HUDEP-2 (cell line): ENCODE measurements at regions not wholly inside any gene's neighbourhood (a gene's known extent, or its start where the extent isn't known, plus 50 kb on each side); places are given as distances from the start of the nearest gene placed in this dataset.

Experiments
- DNase-seq, 76 experiments: peaks; one replicate each; lab custom pipeline; 2025; ENCODE audit not compliant: unreplicated experiment in 76 of 76; lab: John Stamatoyannopoulos, UW

DNA sequence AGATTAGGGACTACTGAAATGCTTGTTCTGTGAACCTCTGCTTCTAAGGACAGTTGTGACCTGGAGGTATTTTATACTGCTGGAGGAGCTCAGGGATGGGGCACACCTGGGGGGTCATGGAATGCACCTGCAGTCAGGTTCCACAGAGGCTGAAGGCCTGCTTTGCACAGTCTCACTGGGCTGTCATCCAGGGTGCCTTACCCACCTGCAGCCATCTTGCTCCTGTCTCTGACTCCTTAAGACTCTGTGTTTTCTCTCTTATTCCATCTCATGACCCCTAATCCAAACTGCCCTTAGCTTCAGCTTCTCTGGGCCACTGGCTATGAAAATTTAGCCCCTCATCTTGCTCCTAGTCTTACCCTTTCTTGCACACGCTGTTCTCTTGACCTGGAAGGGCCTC is 127.0 kb upstream of the SNX19 start:
- no peak for DNase-seq

DNA sequence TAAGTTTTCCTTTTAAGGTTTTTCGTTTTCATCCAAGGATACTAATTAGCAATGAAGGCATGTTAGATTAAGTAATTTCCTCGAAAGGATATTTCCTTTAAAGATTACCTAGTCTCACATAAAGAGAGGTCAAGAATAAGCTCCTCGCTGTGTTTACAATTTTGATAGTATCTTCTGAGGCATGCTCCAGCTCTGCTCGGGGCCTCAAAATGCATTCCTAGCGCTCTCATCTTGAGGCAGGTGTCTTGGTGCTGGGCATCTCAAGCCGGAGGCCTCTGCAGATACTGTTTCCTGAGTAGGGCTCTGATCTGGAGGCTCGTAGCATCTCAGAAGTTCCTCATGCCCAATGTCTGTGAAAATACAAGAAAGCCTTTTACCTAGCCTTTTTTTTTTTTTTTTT is 128.6 kb upstream of the SNX19 start:
- DNase-seq = no peak

DNA sequence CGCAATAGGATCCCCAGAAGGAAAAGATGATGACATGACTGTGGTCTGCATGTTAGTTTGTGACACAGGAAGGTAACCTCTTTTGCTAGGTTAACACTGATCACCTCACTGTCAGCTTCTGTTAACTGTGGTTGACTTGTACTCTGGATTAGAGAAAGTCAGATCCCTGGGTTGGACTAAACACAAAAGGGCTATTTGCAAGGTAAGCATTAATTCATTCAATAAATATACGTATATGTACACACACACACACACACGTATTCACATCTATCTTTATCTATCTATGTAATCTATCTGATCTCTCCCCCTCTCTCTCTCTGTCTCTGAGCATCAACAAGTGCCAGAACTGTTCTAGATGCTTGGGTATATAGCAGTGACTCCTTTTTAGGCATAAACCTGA is 136.1 kb upstream of the SNX19 start:
- DNase-seq = no peak

DNA sequence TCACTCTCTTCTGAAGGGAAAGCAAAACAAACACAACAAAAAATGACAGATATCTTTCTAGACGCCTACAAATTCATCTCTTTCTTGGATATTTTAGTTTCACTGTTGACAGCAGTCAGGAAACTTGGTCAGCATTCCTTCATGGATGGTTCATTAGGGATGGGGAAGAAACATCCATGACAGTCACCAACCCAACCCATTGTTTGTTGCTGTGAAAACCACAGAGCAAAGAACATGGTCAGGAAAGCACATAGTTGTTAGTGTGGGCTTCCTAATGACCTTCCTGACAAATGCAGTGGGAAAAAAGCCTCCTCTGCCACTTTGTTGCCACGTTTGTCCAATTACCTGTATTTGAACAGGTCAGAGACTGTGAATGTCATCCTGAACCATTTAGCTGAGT is 139.8 kb upstream of the SNX19 start:
- DNase-seq = no peak

DNA sequence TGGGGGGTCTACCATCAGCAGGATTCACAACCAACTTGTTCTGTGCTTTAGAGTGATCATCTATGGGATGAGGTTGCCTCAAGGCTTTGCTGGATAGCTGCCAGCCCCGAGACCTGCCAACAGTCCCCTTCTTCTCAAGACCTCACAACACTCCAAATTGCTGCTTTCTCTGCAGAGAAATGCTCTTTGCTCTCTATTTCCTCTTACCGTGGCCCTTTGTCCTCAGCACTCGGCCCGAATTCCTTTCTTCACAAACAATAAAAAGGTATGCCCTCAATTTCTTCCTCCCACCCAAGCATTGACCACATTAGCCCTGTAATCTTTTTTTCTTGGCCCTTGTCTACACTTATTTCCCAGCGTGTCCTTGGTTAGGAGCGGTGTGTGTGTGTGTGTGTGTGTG is 147.4 kb upstream of the SNX19 start:
- DNase-seq = no peak

DNA sequence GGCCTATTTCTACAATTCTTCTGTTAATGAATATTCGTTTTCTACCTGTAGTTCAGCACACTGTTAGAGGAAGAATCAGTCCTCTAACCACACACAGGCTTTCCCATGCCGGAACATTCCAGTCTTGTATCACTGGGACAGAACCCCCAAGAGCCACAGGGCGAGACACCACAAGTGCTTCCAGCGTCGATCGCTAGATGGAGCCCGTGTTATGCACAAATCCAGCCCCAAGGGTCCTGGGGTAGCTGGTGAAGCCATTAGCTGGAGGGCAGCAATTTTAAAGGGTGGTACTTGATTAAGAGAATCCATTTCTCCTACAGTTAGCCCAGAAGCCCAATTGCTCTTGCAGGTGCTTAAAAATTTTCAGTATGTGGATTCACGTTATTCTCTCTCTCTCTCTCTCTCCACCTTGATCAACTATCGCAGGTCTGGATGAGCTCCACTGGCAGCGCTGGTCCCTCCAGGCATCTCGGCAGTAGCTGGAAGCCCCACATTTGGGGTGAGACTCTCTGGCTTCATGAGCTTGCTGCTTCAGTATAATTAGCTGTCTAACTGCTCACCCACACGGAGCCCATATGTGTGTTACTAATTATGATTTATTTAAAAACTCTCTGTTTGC is 148.2 kb upstream of the SNX19 start:
- peak in 30 of 76 experiments; percentile 1 to 37 (median 13) for DNase-seq

DNA sequence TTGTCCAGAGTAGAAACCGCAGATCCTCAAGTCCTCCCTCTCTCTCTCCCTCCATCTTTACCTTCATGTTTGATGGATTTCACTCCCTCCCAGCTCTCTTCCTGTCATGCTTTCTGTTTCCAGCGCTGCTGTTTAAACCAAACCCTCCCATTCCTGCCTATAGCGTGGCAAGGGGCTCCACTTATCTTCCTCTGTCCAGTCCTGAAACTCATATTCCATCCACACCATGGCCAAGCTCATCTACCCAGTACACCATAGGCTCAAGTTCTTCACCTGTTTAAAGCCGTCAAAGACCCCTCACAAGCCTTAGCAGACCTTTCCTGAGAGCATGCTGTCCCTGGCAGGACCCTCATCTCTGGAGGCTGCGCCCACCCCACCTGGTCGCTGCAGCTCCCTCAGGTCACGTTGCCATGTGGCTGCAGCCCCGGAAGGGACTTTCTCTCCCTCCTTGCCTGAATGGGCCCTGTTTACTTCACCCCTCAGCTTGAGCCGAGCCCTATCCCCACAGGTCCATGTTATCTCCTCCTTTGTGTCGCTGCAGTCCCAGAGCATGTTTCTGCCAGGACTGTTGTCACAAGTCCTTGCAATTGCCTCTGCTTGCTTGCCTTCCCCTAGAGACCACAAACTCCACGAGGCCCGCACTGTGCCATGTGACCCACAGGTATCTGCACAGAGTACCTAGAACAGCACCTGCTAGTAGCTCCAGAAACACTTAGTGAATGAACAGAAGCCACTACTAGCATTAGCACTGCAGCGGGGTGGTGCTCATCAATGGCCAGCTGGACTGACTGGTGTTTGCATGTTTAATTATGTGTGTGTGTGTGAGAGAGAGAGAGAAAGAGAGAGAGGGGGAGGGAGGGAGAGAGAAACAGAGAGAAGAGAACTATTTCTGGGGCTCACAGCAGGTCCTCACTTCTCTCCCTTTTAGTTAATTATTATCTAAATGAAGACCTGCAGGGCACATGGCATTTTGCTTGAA is 149.4 kb upstream of the SNX19 start:
- no peak for DNase-seq

DNA sequence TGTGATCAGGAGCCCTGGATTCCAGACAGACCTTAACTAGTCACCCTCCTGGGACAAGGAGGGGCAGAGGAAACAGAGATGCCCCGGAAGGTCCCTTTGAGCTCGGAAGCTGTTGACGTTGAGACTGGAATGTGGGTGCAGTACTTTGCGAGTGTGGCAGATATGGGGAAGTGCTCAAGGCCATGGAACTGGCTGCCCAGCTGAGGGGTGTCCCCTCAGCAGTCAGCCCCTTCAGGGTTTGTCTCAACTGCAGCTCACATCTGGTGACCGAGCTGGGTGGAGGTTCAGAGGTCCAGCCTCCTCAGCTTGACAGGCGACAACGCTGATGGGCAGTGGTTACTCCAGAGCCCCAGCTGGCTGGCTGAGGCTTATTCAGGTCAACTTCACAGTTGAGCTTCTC is 150.3 kb upstream of the SNX19 start:
- no peak for DNase-seq

DNA sequence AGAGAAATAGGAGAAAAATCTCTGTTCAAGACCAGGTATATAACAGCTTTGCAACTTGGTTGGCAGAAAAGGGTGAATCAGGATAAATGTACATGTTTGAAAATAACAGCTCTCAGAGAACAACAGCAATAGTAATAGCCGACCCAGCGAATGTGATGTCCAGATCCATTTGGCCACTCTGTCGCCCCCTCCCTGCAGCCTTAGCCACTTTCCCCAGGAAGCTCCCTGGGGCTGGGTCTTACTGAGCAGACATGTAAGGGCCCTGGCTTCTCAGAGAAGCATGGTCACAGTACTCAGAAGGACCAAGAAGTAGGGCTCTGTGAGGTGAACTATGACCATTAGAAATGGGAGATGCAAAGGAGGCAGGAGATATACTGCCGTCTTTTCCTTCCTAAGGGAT is 154.1 kb upstream of the SNX19 start:
- DNase-seq = no peak

DNA sequence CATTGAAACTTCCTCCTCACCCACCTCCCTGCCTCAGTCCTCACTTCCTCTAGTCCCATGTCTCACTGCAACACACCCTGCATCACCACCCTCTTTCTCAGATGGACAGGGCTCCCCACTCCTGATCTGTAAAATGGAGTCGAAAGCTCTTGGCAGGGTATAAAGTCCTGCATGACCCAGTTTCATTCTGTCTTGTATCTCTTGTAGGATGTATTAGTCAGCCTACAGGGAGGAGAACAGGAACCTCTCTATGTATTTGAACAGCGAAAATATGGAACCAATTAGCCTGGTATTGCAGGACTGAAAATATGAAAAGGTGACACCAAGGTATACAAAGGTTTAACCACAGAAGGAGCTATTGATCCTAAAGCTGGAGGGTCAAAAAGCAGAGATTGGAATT is 156.9 kb upstream of the SNX19 start:
- no peak for DNase-seq

DNA sequence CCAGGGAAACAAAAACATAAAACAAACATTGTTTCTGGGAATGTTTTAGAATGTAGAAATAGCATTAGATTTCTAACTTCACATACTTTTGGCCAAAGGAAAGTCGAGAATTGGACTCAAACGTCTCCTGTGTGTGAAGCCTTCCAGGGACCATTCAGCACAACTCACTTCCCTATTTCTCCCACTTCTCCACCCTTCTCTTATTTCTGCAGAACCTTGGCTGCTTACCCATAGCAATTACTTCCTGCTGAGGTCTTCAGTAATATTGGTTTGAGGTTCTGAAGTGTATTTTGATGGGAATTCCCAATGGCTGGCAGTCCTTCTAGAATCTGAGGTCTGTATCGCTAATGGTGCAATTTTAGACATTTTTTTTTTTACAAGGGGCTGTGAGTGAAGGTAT is 158.3 kb upstream of the SNX19 start:
- no peak for DNase-seq

DNA sequence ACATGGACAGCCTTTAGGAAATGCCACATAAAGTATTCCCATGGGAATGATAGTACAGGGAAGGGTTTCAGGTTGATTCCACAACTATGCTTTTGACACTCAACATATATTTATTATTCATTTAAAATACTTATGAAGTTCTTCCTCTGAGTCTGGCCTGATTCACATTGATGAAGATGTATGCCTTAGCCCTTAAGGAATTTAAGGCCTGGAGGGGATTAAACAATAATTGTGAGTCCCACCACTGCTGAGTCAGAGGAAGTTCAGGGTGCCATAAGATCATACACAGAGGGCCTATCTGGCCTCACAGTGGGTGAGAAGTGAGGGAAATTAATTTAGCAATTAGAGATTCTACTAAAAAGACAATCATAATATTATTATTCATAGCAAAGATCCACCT is 161.1 kb upstream of the SNX19 start:
- DNase-seq = no peak

DNA sequence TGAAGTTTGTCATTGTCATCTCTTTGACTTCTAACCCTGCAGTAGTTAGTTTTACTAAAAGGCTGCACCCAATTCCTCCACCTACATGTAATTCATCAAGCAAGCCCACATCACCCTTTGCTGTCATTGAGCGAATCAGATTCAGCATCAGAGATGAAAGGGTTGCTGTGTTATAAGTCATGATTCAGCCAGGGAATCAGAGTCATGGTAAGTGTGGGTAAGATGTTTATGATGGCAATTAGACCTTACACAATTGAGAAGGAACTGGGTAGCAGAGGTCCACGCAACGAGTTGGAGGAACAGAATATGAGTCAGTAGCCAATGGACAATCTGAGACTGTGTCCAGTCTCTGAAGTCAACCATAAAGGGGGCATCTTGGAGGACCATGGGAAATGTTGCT is 162.8 kb upstream of the SNX19 start:
- no peak for DNase-seq

DNA sequence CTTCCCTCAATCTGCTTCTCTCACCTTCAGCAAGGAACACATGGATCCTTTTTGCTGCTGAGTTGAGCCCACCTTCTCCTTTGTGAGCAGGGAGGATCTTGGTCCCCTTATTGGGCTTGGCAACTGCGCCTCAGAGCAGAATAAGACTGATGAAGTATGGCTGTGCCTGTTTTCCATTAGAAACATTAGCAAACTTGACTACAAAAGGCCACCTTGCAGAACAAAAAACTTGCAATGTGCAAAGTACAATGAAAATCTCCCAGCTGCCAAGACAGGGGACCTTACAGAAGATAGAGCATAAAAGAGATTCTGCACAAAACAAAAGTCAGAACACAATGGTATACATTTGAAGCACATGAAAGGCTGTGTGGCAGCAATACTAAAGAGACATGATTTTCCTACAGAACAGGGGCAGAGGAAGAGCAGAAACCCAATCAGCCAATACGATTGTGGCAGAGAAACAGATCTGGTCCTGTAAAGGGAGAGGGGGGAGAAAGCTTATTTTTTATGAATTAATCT is 173.5 kb upstream of the SNX19 start:
- no peak for DNase-seq

DNA sequence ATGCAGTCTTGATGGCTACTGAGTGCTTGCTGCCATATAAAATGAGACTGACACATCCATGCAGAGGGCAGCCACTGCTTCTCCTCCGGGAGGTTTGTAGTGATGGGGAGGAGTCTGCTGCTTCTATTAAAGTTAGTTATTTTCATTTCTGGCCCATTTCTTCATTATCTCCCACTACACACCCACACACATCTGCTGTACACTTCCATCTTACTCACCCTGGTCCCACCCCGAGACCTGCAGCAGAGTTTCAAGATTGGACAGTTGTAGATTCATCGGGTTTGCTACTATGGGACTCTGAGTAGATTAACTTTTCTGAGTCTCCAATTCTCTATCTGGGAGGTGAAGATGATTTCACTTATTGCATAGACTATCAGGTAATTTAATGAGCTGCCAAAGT is 176.2 kb upstream of the SNX19 start:
- DNase-seq = no peak

DNA sequence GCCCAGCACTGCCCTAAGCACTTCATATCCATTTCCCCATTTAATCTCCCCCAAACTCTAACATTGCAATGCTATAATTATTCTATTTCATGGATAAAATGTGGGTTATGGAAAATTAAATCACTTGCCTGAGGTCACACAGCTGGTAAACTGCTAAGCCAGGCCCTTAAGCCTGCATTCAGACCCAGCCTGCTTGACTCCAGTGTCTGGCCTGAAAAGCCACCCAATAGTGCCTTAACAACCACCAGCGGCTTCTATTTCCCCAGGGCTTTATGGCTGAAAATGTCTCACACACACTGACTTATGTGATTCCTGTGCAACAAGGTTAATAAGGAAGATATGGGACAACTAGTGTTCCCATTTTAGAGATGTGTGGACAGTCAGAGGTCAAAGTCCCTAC is 178.5 kb upstream of the SNX19 start:
- DNase-seq = no peak

DNA sequence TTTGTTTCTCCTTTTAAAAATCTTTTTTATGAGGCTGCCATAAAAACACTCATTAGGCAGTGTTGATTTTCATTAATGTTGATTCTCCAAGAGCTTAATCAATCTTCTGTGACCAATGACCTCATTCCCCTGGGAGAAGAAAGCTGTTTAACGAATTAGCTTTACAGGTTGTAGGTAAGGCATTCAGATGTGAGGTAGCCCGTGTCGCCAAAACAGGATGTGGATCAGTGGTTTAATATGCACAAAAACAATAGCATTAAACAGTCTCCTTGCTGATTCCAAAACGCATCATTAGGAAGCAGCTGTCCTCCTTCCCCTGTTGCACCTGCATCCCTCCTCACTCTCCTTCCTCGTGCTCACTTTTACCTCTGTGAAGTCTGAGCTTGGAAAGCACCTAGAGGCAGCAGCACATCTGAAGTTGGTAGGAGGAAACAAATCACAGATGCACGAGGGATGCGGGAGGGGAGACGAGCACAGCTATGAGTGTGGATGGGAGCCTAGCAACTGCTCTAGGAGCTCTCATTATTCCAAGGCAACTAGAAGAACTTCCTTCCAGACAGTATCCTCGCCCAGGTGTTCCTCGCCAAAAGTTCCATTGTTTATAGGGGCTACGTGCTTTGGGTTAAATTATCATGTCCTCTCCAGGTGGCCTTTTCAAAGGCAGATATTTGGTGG is 179.4 kb upstream of the SNX19 start:
- DNase-seq = no peak

DNA sequence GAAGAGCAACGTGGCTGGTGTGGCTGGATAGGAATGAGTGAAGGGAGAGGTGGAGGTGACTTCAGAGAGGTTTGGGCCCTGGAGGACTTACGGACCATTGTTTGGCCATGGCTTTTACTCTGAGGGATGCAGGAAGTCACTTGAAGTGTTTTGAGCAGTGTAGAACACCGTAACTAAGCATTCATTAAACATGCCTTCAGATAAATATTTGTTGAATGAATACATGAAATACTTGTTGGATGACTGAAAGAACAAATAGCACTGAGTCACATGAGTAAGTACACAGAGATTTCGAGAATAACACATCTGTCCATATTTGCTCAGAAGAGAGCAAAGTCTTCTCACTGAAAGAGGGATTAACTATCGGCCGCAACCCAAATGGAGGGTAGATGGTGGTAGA is 182.7 kb upstream of the SNX19 start:
- DNase-seq = no peak

DNA sequence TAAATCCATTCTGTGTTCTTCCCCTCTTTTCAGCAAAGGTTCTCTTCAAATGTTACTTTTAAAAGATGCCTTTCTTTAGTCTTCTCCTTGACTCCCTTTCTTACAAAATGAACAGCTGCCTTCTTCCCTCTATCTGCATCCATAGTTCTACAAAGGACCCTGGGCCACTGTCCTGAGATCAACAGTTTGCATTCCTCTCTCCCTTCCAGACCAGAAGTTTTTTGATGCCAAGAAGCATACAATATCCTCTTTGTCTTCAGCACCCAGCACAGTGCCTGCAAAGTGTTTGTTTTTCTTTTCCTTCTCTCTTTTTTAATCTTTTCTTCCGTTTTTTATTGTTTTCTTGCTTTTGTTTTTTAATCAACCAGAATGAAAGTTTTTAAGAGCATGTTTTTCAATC is 183.5 kb upstream of the SNX19 start:
- no peak for DNase-seq

DNA sequence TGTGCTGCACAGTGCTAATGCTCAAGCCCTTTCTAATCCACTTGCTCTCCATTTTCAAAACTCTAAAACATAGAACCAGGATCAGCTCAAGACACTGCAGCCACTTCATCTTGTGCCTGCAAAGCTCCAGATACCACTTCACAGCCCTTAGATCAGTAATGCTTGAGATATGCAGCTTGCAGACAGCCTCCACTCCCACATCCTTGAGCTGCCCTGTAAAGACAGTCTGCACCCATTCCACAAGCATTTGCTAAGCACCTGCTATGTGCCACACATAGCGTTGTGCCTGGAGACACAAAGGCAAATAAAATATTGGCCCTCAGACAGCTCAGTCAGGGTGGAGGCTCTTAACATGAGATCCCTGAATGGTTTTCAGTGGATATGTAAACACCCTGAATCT is 192.5 kb upstream of the SNX19 start:
- DNase-seq = no peak

DNA sequence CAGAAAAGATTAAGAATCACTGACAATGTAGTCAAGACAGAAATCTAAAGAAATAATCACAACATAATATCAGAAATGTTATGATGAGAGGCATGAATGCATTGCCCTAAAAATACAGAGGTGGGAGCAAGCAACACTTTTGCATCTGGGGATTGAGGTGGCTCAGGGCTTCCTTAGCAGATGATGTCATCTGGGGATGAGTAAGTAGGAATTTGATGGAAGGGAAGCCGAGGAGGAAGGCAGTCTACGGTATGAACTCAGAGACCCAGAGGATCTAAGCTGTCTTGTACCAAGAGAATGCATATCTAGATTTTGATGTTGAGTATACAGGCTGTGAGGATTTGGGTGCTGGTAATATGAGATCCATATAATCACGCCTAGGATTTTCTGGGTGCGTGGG is 193.0 kb upstream of the SNX19 start:
- DNase-seq = no peak

DNA sequence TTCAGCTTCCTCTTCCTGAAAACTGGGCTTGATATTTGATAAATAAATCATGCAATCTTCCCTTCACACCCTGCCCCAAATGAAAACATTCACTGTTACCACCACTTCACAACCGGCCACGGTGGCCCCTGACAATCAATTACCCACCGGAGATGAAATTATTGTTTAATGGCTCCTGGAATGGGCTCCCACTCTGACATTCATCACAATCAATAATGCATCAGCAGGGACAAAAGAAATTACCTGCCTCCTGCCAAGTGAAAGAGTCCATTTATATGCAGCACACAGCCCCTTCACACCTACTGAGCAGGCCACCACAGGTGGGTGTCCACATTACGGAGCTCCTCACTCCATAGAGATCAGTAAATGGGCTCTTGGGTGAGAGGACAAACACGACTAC is 193.5 kb upstream of the SNX19 start:
- no peak for DNase-seq
